ENCODE measurements at regions not wholly inside any gene's neighbourhood (a gene's known extent, or its start where the extent isn't known, plus 50 kb on each side); places are given as distances from the start of the nearest gene placed in this dataset.

- TF ChIP-seq POLR2AphosphoS5 (IDR thresholded peaks at IDR 0.05; ENCODE audit: low read depth, low read length) = no peak
- no peak for TF ChIP-seq CTCF (IDR thresholded peaks at IDR 0.05)
- no peak for TF ChIP-seq SIN3A (IDR thresholded peaks at IDR 0.05; ENCODE audit: borderline replicate concordance, insufficient read depth, low read depth, low read length)
Measured at GRCh38 chr14:56949828-56950227, 139.5 kb upstream of the OTX2 start.
